Motor neuron (in vitro differentiated cells): ENCODE measurements at regions not wholly inside any gene's neighbourhood (a gene's known extent, or its start where the extent isn't known, plus 50 kb on each side); places are given as distances from the start of the nearest gene placed in this dataset.

Source experiments
- ATAC-seq, 8 experiments: fragments of 200-7000 bp; cut with Tn5 transposase; replicated peaks in 6 of 8; 2 replicates each; pipeline ENCODE4 v1.8.0; 2021; ENCODE audit warnings: mild to moderate bottlenecking in 8 of 8, moderate library complexity in 8 of 8
- H3K27ac ChIP-seq, 2 donors: fragments of 250-450 bp; sonication (Bioruptor Pico); 2 replicates each; pipeline ENCODE4 v1.9.0; 2021; ENCODE audit warnings: antibody characterized with exemption in 2 of 2, mild to moderate bottlenecking in 2 of 2, moderate library complexity in 1 of 2
- H3K4me1 ChIP-seq, 2 donors: fragments of 250-450 bp; sonication (Bioruptor Pico); replicated peaks in 1 of 2; 2 replicates each; pipeline ENCODE4 v1.6.1; 2021; ENCODE audit warnings: antibody characterized with exemption in 2 of 2, mild to moderate bottlenecking in 2 of 2, moderate library complexity in 1 of 2
- H3K4me3 ChIP-seq, 5 donors: fragments of 250-450 bp; sonication (Bioruptor Pico); 2 replicates each; pipeline ENCODE4 v1.9.0; 2021; ENCODE audit warnings: antibody characterized with exemption in 5 of 5, mild to moderate bottlenecking in 5 of 5, moderate library complexity in 4 of 5
- WGBS, 10 experiments: fragments of 450-650 bp; shearing (Covaris generic); methylation state at CpG; one replicate each; pipeline ENCODE4 v1.0.0; 2022; 5-methylcytosine and 5-hydroxymethylcytosine counted together
- in situ Hi-C, 9 experiments: fragments of 400-800 bp; cut with MboI; loops; one replicate each; pipeline ENCODE4 v1.15.0; 2021; ENCODE audit warnings: low sequenced_read_pairs in 9 of 9, low pct_unique_long_range_greater_than_20kb in 2 of 9; ENCODE audit not compliant: unreplicated experiment in 9 of 9

- Histone ChIP-seq H3K27ac (no peak overlapping the region), H3K4me1 (no peaks in the 10 kb centered on the region), H3K4me3 (no peak overlapping the region)
- 0 to 100% (median 90%) methylated on average over 1 of the region's 1 CpG; no CpG with 5 or more reads in 3 of the 10 experiments for WGBS, 10 experiments
- in situ Hi-C loops, result no loop called here
- ATAC-seq, result peak in 3 of 8 experiments; percentile 20 to 65 (median 37)
Measured at GRCh38 chr6:95923518-95923917, 92.3 kb upstream of the FUT9 start.

- H3K27ac ChIP-seq, result no peak overlapping the region
- H3K4me1 ChIP-seq, result no peaks in the 10 kb centered on the region
- WGBS, 10 experiments, result 0 to 100% (median 71%) methylated on average over 1 to 2 of the region's 2 CpGs; no CpG with 5 or more reads in 2 of the 10 experiments
- in situ Hi-C loops, result no loop called here
- peak in 2 of 8 experiments; percentile 58 to 67 for ATAC-seq
- H3K4me3 ChIP-seq, result no peak overlapping the region
Measured at GRCh38 chr6:95935736-95936135, 80.0 kb upstream of the FUT9 start.

- in situ Hi-C loops, result no loop called here
- Histone ChIP-seq H3K4me1 (no peaks in the 10 kb centered on the region), H3K27ac (no peak overlapping the region), H3K4me3 (no peak overlapping the region)
- ATAC-seq, result no peak
- 0 to 95% (median 54%) methylated on average over 1 to 2 of the region's 2 CpGs; no CpG with 5 or more reads in 2 of the 10 experiments for WGBS, 10 experiments
Measured at GRCh38 chr6:95946906-95947305, 68.9 kb upstream of the FUT9 start.

- Histone ChIP-seq H3K4me3 (no peak overlapping the region), H3K4me1 (no peaks in the 10 kb centered on the region), H3K27ac (no peak overlapping the region)
- in situ Hi-C loops, result no loop called here
- 0 to 100% (median 84%) methylated on average over 1 of the region's 1 CpG for WGBS, 10 experiments
- no peak for ATAC-seq
Measured at GRCh38 chr6:95948324-95948723, 67.5 kb upstream of the FUT9 start.

- 0 to 100% (median 59%) methylated on average over 1 to 2 of the region's 2 CpGs; no CpG with 5 or more reads in 2 of the 10 experiments for WGBS, 10 experiments
- no peaks in the 10 kb centered on the region for H3K4me1 ChIP-seq
- no peak overlapping the region for H3K27ac ChIP-seq
- ATAC-seq, result no peak
- in situ Hi-C loops, result no loop called here
- no peak overlapping the region for H3K4me3 ChIP-seq
Measured at GRCh38 chr6:95949985-95950384, 65.8 kb upstream of the FUT9 start.

- in situ Hi-C loops, result no loop called here
- H3K27ac ChIP-seq, result no peak overlapping the region
- no peak overlapping the region for H3K4me3 ChIP-seq
- WGBS, 10 experiments, result 0 to 100% (median 83%) methylated on average over 1 of the region's 1 CpG; no CpG with 5 or more reads in 1 of the 10 experiments
- no peak for ATAC-seq
- no peaks in the 10 kb centered on the region for H3K4me1 ChIP-seq
Measured at GRCh38 chr6:95958686-95959085, 57.1 kb upstream of the FUT9 start.

GRCh38 chr6:95959261-95959660 is 56.5 kb upstream of the FUT9 start:
- in situ Hi-C loops, result no loop called here
- ATAC-seq, result no peak
- Histone ChIP-seq H3K4me3 (no peak overlapping the region), H3K4me1 (no peaks in the 10 kb centered on the region), H3K27ac (no peak overlapping the region)
